B cell (primary cell): ENCODE measurements at regions not wholly inside any gene's neighbourhood (a gene's known extent, or its start where the extent isn't known, plus 50 kb on each side); places are given as distances from the start of the nearest gene placed in this dataset.

Experiments
- ATAC-seq: fragments of 200-7000 bp; cut with Tn5 transposase; one replicate; pipeline ENCODE4 v1.10.0; 2021; ENCODE audit warnings: low read depth, mild to moderate bottlenecking, moderate number of reproducible peaks, moderate library complexity
- CTCF ChIA-PET: fragments of 350-600 bp; sonication (Branson Sonifier 250); formaldehyde crosslinking; loops from one replicate; lab custom pipeline; 2021; ENCODE audit warnings: antibody characterized with exemption, inconsistent platforms; lab: Charles Lee
- POLR2A ChIA-PET: fragments of 350-600 bp; sonication (Branson Sonifier 250); formaldehyde crosslinking; loops from one replicate; lab custom pipeline; 2021; ENCODE audit warnings: antibody characterized with exemption; lab: Charles Lee
- DNase-seq: peaks from one replicate; pipeline ENCODE4 v3.0.0; 2013
- H2AFZ ChIP-seq: 2 replicates; pipeline ENCODE4 v1.6.1; 2012; ENCODE audit warnings: mild to moderate bottlenecking, low read depth, low read length; ENCODE audit not compliant: insufficient read depth, poor library complexity, severe bottlenecking
- H3K27ac ChIP-seq, 2 donors: 1 replicate in 1 of 2; 2 replicates in 1 of 2; pipeline ENCODE4 v1.5.1; 2012 to 2013; ENCODE audit warnings: low read length in 2 of 2, mild to moderate bottlenecking in 2 of 2, moderate library complexity in 1 of 2
- H3K27me3 ChIP-seq, 4 experiments: fragments of 200-600 bp in 1 of 4; sonication (generic) in 1 of 4; replicated peaks in 1 of 4; 1 replicate in 2 of 4; 2 replicates in 2 of 4; pipeline versions ENCODE4 v1.6.1 to v1.7.0; 2013 to 2016; ENCODE audit warnings: low read length in 3 of 4, mild to moderate bottlenecking in 2 of 4, mixed read lengths in 1 of 4, moderate library complexity in 1 of 4; ENCODE audit not compliant: insufficient read depth in 4 of 4, control insufficient read depth in 3 of 4; ENCODE audit errors: control extremely low read depth in 1 of 4
- H3K36me3 ChIP-seq, 2 experiments: replicated peaks in 1 of 2; 1 replicate in 1 of 2; 2 replicates in 1 of 2; pipeline versions ENCODE4 v1.6.1 to v1.7.1; 2013; ENCODE audit warnings: low read length in 1 of 2; ENCODE audit not compliant: insufficient read depth in 2 of 2, control insufficient read depth in 1 of 2; ENCODE audit errors: control extremely low read depth in 1 of 2, extremely low read depth in 1 of 2
- H3K4me1 ChIP-seq, 2 donors: fragments of 200-600 bp in 1 of 2; sonication (generic) in 1 of 2; 1 replicate in 1 of 2; 2 replicates in 1 of 2; pipeline versions ENCODE4 v1.5.1 to v1.6.1; 2013 to 2017; ENCODE audit warnings: low read length in 2 of 2; ENCODE audit not compliant: control insufficient read depth in 2 of 2, insufficient read depth in 2 of 2
- H3K4me2 ChIP-seq: replicated peaks from 2 replicates; pipeline ENCODE3; 2012; ENCODE audit warnings: mild to moderate bottlenecking, low read depth, low read length; ENCODE audit not compliant: poor library complexity, severe bottlenecking
- H3K4me3 ChIP-seq, 5 experiments: fragments of 200-600 bp in 1 of 5; sonication (generic) in 1 of 5; 1 replicate in 3 of 5; 2 replicates in 2 of 5; pipeline versions ENCODE4 v1.5.1 to v1.7.0; 2011 to 2016; ENCODE audit warnings: low read length in 4 of 5, mild to moderate bottlenecking in 4 of 5, low read depth in 2 of 5, control low read depth in 1 of 5, moderate library complexity in 1 of 5; ENCODE audit not compliant: insufficient read depth in 1 of 5; ENCODE audit errors: control extremely low read depth in 1 of 5, extremely low read depth in 1 of 5
- H3K79me2 ChIP-seq: fragments of 200-600 bp; sonication (generic); one replicate; pipeline ENCODE4 v1.6.0; 2016; ENCODE audit warnings: low read length; ENCODE audit not compliant: control insufficient read depth, insufficient read depth
- H3K9ac ChIP-seq: fragments of 200-600 bp; sonication (generic); 2 replicates; pipeline ENCODE4 v1.6.1; 2017; ENCODE audit warnings: mild to moderate bottlenecking, low read length, moderate library complexity
- H3K9me3 ChIP-seq, 3 donors: one replicate each; pipeline versions ENCODE4 v1.6.1 to v1.7.1; 2013; ENCODE audit warnings: low read length in 2 of 3; ENCODE audit not compliant: control insufficient read depth in 2 of 3, insufficient read depth in 1 of 3; ENCODE audit errors: control extremely low read depth in 1 of 3
- H4K20me1 ChIP-seq: 2 replicates; pipeline ENCODE4 v1.6.0; 2012; ENCODE audit warnings: mild to moderate bottlenecking, low read length; ENCODE audit not compliant: insufficient read depth, control insufficient read depth, poor library complexity, severe bottlenecking
- H3K27ac Mint-ChIP-seq: one replicate; pipeline ENCODE4 v1.8.0; 2021; ENCODE audit warnings: mixed read lengths
- H3K27me3 Mint-ChIP-seq: one replicate; pipeline ENCODE4 v1.8.0; 2021; ENCODE audit warnings: mixed read lengths
- H3K4me1 Mint-ChIP-seq: one replicate; pipeline ENCODE4 v1.8.0; 2021; ENCODE audit warnings: mixed read lengths
- H3K4me3 Mint-ChIP-seq: one replicate; pipeline ENCODE4 v1.8.0; 2021; ENCODE audit warnings: mixed read lengths
- H3K9me3 Mint-ChIP-seq: one replicate; pipeline ENCODE4 v1.8.0; 2022; ENCODE audit warnings: mixed read lengths; ENCODE audit not compliant: insufficient read depth
- CTCF ChIP-seq: fragments of 200-600 bp; IDR thresholded peaks from one replicate; pipeline ENCODE4 v1.8.0; 2022; ENCODE audit warnings: antibody characterized with exemption, mild to moderate bottlenecking
- EZH2 ChIP-seq: IDR thresholded peaks from 2 replicates; pipeline ENCODE4 v1.6.1; 2012; ENCODE audit warnings: borderline replicate concordance, low read depth, mild to moderate bottlenecking, moderate library complexity, low read length; ENCODE audit not compliant: insufficient read depth, poor library complexity, severe bottlenecking
- WGBS: methylation state at CpG from one replicate; pipeline ENCODE4 v1.1.5; 2013; ENCODE audit warnings: missing lambda C conversion rate; ENCODE audit not compliant: insufficient coverage; 5-methylcytosine and 5-hydroxymethylcytosine counted together
- intact Hi-C: fragments of 100-400 bp; cut with micrococcal nuclease; formaldehyde crosslinking; loops from one replicate; pipeline ENCODE4 v1.10.0; 2022

GRCh38 chr3:21269882-21270281, 481.1 kb downstream of the ZNF385D start:
- ChIA-PET POLR2A (no interaction called here), CTCF (no interaction called here)
- no peak for DNase-seq
- no peak for ATAC-seq
- H3K4me2 ChIP-seq, result no peak overlapping the region
- H3K79me2 ChIP-seq, result no peaks in the 10 kb centered on the region
- no peak overlapping the region for H3K27ac ChIP-seq
- H3K9me3 Mint-ChIP-seq, result peaks cover 5% of the 10 kb centered on the region
- peaks cover 0 to 11% (median 1%) of the 10 kb centered on the region in 3 donors for H3K9me3 ChIP-seq
- no peak overlapping the region for H2AFZ ChIP-seq
- no peaks in the 10 kb centered on the region for H3K4me1 Mint-ChIP-seq
- H3K27me3 ChIP-seq, result no peaks in the 10 kb centered on the region
- no peaks in the 10 kb centered on the region for H3K4me1 ChIP-seq
- no peaks in the 10 kb centered on the region for H3K27me3 Mint-ChIP-seq
- intact Hi-C loops, result no loop called here
- H3K36me3 ChIP-seq, result no peaks in the 10 kb centered on the region
- no peak overlapping the region for H3K27ac Mint-ChIP-seq
- H3K9ac ChIP-seq, result no peak overlapping the region
- no peak overlapping the region for H3K4me3 ChIP-seq
- TF ChIP-seq EZH2, result no peak
- TF ChIP-seq CTCF, result no peak
- H4K20me1 ChIP-seq, result no peaks in the 10 kb centered on the region
- no peak overlapping the region for H3K4me3 Mint-ChIP-seq

DNA sequence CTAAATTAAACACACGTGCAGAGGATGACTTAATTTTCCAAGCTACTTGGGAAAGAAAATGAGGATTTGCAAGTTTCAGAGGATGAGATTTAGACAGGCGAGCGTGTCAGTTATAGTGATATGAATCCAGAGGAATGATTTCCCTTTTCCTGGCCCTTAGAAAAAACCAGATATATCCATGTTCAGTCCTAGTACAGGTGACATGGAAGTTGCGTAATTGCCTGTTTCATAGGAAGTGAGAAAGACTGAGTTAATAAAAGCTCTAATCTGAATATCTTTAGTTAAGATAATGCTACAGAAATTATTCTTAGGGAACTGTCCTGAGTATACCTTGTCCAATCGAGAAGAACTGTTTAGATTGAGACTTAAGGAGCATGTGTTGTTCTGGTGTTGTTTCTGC, 490.5 kb downstream of the ZNF385D start:
- peaks cover 4% of the 10 kb centered on the region for H3K9me3 Mint-ChIP-seq
- no peak overlapping the region for H3K27ac Mint-ChIP-seq
- H3K4me1 Mint-ChIP-seq, result no peaks in the 10 kb centered on the region
- no peak for TF ChIP-seq EZH2
- no peak for TF ChIP-seq CTCF
- H3K27ac ChIP-seq, result no peak overlapping the region
- CTCF ChIA-PET, result no interaction called here
- H3K9me3 ChIP-seq, result peaks cover 0 to 2% (median 0%) of the 10 kb centered on the region in 3 donors
- H3K9ac ChIP-seq, result no peak overlapping the region
- no peak overlapping the region for H3K4me3 ChIP-seq
- ATAC-seq (no peak), DNase-seq (no peak)
- H3K4me1 ChIP-seq, result no peaks in the 10 kb centered on the region
- H4K20me1 ChIP-seq, result no peaks in the 10 kb centered on the region
- no peak overlapping the region for H2AFZ ChIP-seq
- WGBS, result 100% methylated on average over 1 of the region's 5 CpGs
- H3K79me2 ChIP-seq, result no peaks in the 10 kb centered on the region
- POLR2A ChIA-PET, result no interaction called here
- intact Hi-C loops, result no loop called here
- H3K4me3 Mint-ChIP-seq, result no peak overlapping the region
- H3K27me3 ChIP-seq, result no peaks in the 10 kb centered on the region
- no peaks in the 10 kb centered on the region for H3K27me3 Mint-ChIP-seq
- H3K4me2 ChIP-seq, result no peak overlapping the region
- no peaks in the 10 kb centered on the region for H3K36me3 ChIP-seq
